ENCODE measurements at regions not wholly inside any gene's neighbourhood (a gene's known extent, or its start where the extent isn't known, plus 50 kb on each side); places are given as distances from the start of the nearest gene placed in this dataset.

DNA sequence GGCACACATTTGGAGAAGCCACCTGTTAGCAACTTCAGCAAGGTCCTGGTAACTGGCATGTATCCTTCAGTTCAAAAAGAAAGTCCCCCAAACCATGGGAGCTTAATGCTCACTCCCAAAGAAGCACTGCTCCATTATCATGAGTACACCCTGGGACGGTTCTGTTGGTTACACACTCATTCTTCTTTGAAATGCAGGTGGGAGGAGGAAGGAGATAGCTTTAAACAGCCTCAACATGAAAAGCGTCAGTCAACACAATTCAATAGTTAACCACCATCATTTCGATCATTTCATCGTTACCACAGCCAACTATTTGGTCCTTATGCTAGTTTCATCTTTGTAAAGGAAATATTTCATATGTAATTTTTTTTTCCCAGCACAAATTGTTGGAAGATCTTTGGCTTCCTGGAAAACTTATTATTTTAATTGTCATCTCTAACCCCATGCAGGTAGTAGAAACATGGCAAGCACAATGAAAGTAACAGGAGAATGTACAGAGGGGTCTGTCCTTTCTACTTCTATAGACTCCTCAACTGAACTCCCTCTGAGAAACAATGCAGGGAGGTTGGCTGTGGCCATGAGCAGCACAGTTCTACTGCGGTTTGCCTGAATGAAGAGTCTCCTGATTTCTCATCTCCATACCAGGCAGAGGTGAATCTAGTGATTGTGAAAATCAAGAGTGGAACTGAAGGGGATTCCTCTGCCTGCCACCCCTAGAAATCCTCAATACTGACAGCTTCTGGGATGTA, 196.4 kb upstream of the FOXN3 start:
- DNase-seq (ENCODE audit: low spot score) = no peak

- DNase-seq (ENCODE audit: low spot score) = no peak
Measured at GRCh38 chr14:89609500-89610100, 192.6 kb upstream of the FOXN3 start.

GRCh38 chr14:89607453-89607852, 190.4 kb upstream of the FOXN3 start:
- no peak for DNase-seq (ENCODE audit: low spot score)

DNA sequence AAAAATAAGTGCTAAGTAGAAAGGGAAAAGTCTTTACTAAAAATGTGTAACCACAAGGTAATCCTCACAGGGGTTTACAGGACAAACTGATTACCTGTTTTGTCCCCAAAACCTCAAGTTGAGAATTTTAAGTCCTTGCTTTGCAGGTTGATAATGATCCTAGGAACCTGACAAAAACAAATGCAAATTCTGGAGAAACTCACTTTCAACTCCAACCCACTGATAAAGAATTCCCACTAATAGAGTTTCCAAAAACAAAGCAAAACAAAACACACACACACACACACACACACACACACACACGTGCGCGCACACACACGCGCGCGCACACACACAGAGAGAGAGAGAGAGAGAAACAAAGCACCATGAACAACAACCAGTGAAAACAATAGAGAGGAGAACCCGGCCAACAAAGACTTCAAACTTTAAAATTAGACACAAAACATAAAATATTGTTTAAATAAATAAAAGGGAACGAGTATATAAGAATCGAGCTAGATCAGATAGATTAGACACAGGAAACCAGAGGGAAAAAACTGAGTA, 187.0 kb upstream of the FOXN3 start:
- DNase-seq (ENCODE audit: low spot score) = no peak

GRCh38 chr14:89600950-89601826, 184.2 kb upstream of the FOXN3 start:
- no peak for DNase-seq (ENCODE audit: low spot score)

GRCh38 chr14:89600029-89600428, 183.0 kb upstream of the FOXN3 start:
- DNase-seq (ENCODE audit: low spot score) = no peak

DNA sequence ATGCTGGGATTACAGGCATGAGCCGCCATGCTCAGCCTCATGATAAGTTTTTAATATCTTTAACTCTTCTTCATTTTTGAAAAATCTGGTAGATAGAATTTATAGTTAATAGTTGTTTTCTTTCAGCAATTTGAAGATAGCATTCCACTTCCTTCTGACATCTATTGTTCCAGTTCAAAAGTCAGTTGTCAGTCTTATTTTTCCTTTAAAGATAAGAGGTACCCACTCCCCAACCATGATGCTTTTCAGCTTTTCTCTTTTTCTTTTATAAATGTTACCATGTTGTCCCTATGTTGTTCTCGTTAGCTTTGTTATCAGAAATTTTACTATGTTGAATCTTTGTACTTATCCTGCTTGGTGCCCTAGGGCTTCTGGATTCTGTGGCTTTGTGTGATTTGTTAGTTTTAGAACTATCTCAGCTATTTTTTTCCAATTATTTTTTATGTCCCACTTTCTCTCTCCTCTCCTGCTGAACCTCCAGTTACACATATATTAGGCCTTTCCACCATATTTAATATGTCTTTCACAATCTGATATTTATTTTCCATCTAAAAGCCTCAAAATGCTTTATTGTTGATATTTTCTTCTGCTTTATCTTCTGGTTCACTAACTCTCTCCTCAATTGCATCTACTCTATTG, 181.6 kb upstream of the FOXN3 start:
- DNase-seq (ENCODE audit: low spot score) = no peak

- no peak for DNase-seq (ENCODE audit: low spot score)
Measured at GRCh38 chr14:89592961-89593360, 175.9 kb upstream of the FOXN3 start.

DNA sequence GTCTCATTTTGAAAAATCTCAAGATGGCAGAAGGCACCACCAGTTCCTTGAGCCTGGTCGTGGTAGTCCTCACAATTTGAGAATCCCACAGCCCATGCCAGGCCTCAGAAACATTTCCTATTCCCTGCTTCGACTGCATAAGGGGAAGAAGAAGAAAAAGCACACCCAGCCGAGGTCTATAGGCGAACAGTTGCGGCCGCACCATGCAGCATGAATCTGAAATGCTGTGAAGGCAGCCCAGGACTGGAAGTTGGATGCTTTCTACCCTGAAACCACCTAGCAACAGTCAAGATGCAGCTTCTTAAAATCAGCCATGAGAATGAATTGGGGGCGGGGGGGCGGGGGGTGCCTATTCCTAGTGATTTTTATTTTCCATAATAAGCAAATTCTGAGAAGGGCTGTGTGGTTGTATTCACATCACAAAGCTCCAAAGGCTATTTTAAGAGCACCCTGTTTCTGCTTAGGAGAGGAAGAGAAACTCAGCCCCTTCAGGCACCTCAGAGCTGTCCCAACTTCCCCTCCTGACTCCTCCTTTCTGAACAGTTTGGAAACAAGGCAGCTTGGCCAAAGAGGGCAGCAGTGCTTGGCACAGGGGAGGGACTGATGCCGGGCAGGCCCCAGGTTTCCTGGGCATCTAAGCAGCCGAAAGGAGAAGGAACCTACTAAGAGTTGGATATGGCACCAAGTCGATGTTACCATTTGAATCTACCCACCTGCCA, 172.5 kb upstream of the FOXN3 start:
- DNase-seq (ENCODE audit: low spot score) = no peak

GRCh38 chr14:89588840-89589296, 171.8 kb upstream of the FOXN3 start:
- DNase-seq (ENCODE audit: low spot score) = no peak

GRCh38 chr14:89588016-89588415, 171.0 kb upstream of the FOXN3 start:
- DNase-seq (ENCODE audit: low spot score) = no peak

GRCh38 chr14:89587136-89587420, 170.0 kb upstream of the FOXN3 start:
- no peak for DNase-seq (ENCODE audit: low spot score)

GRCh38 chr14:89586258-89587135, 169.5 kb upstream of the FOXN3 start:
- no peak for DNase-seq (ENCODE audit: low spot score)

DNA sequence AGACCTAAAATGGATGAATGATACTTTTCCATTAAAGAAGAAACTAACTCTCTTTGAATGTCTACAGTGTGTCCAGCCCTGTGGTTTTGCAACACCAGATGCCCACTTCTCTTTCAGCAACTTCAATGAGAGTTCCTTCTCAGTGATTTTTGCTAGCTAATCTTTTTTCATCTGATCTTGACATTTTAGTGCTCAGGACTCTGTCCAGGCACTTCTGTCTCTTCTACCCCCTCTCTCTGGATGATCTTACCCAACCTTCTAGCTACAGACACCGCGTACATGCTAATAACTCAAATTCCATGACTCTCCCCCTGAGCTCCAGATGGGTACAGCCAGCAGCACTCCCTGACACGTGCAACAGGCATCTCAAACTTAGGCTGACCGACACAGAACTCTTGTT, 161.1 kb upstream of the FOXN3 start:
- no peak for DNase-seq (ENCODE audit: low spot score)

DNA sequence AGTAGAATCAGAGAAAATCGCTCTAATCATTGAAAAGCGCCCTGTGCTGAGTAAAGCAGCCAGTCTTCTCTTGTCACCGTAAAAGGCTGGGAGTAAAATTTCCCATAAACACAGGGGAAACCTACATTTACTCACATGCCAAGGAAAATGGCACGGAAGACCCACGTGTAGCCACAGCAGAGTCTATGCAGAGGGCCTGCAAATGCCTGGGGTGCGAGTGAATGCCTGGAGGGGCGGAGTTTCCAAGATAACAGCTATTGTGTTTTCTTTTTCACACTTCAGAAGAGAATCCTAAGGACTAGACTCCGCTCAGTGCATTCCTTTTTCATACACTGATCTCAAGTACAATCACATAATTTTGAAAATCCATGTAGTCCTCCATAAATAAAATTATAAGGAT, 159.9 kb upstream of the FOXN3 start:
- DNase-seq (ENCODE audit: low spot score) = no peak

DNA sequence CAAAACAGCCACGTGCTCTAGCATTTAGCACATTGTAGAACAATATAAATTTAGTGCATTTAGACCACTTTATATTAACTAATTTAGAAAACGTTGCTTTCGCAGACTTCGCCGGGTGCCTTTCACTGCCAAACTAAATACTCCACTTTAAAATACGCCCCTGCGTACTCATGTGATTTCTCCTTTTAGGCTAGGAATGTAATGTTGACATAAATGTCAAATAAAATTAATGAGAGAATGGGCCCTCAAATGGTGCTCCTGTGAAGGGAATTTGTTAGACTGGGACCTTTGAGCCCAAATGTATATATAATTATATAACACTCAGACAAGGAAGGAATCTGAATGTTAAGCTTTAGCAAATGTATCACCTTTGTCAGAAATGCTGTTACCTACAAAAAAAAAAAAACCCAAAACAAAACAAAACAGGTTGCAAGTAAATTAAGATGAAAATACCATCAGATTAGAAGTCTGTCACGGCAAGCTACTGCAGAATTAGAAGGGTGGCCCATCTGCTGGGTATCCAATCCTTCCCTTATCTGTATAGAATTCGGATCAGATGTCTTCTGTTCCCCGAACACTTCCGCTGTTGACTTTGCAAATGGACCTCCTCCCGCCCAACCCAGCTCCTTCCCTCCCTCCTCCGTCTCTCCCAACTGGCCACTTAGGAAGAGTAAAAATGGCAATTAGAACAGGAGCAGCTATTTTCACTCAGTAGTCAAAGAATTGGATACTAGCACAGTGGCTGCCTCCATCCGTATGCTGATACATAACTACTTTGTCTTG, 159.3 kb upstream of the FOXN3 start:
- no peak for DNase-seq (ENCODE audit: low spot score)

GRCh38 chr14:89575386-89576061, 158.5 kb upstream of the FOXN3 start:
- DNase-seq (ENCODE audit: low spot score) = no peak

GRCh38 chr14:89574420-89574819, 157.4 kb upstream of the FOXN3 start:
- DNase-seq (ENCODE audit: low spot score) = no peak

- DNase-seq (ENCODE audit: low spot score) = no peak
Measured at GRCh38 chr14:89573399-89573657, 156.3 kb upstream of the FOXN3 start.
